DMS79 treated with DMSO at 0.1 percent for 48 hours (cell line): ENCODE measurements at regions not wholly inside any gene's neighbourhood (a gene's known extent, or its start where the extent isn't known, plus 50 kb on each side); places are given as distances from the start of the nearest gene placed in this dataset.

Experiments used
- DNase-seq: peaks from one replicate; lab custom pipeline; 2025; lab: John Stamatoyannopoulos, UW

GRCh38 chr6:99073223-99073622, 125.5 kb upstream of the FBXL4 start:
- no peak for DNase-seq

DNA sequence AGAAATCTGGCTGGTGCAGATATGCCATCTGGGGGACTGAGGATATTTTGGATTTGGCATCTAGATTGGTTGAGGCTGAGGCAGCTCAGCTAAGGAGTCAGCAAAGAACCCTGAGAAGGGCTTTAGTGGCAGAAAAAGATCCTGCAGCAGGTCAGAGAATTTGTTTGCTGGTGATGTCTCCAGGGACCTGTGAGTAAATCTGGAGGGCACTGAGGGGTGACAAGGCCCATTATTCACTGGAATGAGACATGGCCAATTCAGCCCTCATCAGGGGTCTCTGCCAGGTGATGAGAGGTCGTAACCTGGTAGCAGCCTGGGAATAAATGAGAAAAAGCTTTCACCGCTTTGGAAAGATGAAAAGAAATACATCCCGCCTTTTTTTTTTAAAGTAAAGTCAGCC, 118.3 kb upstream of the FBXL4 start:
- DNase-seq, result peak; percentile 4

- DNase-seq, result no peak
Observed at GRCh38 chr6:99064834-99065233, 117.1 kb upstream of the FBXL4 start.

DNA sequence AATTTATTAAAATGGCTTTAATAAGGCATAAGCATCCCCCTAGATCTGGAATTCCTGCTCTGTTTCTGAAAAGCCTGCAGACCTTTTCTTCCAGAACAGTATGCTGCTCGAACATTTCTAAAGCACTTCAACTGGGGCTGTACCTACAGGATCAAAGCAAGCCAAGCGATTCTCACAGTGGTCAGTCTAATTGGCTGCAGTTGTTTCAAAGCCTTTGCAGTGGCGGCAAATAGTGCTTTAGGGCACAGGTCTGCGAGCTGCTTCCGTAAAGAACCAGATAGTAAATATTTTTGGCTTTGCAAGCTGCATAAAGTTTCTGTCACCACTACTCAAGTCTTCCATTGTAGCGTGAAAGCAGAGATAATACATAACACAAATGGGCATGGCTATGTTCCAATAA, 88.9 kb upstream of the FBXL4 start:
- DNase-seq, result no peak

- DNase-seq, result no peak
Observed at GRCh38 chr6:99032396-99032795, 84.7 kb upstream of the FBXL4 start.

GRCh38 chr6:99031957-99032356, 84.2 kb upstream of the FBXL4 start:
- no peak for DNase-seq

DNA sequence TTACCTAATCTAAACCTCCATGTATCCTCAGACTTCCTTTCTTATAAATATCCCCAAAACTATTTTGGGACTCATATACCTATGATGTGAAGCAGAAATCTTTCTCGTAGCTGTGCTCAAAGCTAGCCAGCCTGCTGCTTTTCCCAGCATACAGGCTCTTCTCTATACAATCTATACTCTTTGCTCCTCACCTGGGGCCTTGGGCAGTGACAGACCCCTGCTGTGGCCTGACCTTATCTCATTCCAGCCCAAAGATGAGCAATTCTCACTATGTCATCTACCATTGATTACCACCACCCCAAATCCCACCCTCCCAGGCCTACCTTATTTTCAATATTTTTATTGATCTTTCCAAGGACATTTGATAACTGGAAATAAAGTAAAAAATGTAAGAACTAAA, 83.2 kb upstream of the FBXL4 start:
- no peak for DNase-seq

DNA sequence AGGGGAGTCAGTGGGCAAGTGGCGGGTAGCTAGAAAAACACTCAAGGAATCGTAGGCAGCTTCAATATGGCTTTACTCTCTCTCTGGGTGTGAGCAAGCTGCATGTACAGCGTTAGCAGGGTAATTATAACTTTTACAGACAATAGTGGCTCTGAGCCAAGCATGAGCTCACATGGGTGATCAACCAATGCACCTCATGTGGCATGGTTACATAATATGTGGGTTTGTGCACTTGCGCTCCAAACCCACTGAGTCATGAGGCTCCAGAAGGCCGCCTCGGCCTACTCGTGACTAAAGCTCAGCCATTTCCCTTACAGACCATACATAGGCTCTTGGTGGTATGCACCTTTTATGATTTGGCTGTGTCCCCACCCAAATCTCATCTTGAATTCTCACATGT, 78.4 kb upstream of the FBXL4 start:
- DNase-seq, result no peak

GRCh38 chr6:99024089-99024488, 76.3 kb upstream of the FBXL4 start:
- no peak for DNase-seq

DNA sequence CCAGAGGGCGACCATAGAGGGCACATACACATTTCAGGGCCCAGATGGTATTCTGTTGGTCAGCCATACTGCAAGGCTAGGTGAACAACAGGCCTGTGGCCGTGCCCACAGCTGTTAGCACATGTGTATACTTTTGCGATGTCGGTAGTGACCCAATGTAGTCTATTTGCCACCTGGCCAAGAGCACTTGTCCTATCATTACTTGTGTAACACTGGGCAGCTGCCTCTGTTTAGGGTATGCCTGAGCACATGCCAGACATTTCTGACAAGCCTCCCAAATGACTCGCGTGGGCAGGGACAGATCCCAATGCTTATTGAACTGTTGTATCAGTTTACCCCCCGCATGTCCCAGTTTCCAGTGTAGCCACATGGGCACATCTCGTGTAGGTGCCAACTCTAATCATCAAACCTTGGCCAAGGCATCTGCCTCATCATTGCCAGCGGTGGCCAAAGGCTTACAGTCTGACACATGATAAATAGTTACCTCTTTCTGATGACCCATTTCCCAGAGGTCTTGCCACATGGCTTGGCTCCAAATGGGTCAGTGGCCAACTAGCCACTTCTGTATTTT, 74.4 kb upstream of the FBXL4 start:
- DNase-seq, result no peak

DNA sequence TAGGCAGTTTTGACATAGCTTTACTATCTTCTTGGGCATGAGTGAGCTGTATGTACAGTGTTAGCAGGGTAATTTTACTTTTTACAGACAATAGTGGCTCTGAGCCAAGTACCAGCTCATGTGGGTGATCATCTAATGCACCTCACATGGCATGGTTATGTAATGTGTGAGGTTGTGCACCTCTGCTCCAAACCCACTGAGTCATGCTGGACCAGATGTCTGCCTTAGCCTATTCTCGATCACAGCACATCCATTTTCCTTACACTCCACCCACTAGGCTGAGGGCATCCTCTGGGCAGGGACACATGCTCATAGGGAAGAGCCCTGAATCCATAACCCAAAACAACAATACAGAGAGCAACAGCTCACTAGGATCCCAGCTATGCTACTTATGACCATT, 71.6 kb upstream of the FBXL4 start:
- no peak for DNase-seq

DNA sequence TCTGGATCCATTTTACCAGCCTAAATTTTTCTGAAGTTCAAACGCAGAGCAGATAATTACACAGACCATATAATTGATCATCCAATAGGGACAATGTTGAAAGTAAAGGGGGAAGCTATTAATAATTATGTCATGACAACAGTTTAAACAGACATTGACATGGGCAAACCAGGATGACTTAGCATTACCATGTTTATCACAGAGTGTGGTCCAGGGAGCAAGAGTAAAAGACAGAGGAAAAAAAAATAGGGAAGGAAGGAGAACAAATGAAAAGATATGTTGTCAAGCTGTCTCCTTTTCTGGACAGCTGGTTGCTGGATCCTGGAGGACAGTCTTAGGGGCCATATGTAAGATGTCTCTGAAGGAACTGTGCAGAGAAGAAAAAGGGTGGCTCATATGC, 69.4 kb upstream of the FBXL4 start:
- no peak for DNase-seq

GRCh38 chr6:99016355-99016754, 68.6 kb upstream of the FBXL4 start:
- DNase-seq, result no peak

DNA sequence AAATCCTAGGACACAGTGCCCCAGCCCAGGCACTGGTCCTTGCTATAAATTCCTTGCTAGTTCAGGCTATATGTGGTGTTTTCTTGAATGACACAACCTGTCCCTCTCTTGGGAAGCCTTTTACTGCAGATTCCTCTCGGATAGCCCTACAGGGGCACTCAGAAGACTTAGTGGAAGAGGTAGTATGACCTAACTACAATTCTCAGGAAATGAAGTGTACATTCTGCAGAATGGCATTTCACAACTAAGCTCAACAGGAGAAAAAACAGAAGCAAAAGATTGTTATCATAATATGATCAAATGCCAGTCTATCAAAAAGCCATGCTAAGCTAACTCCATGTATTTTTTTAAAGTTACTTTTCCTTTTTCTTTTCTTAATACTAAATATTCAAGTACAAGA, 66.3 kb upstream of the FBXL4 start:
- DNase-seq, result no peak

GRCh38 chr6:99013661-99014060, 65.9 kb upstream of the FBXL4 start:
- DNase-seq, result no peak

DNA sequence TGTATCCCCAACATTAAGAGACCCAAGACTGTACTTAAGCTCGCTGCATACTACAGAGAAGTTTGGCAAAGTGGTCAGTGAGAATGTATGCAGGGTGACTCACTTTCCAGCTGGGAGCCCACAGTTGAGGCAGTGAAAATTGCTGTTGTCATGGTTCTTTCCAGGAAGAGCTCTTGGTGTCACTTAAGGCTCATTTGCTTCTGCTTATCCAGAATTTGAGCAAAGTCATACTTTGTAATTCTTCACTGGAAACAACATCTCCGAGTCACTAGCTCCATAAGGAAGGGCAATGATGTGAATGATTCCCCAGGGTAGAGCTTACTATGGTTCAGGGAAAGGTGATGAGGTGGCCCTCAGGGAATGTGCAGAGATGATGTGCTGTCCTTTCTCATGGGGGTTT, 65.4 kb upstream of the FBXL4 start:
- no peak for DNase-seq

DNA sequence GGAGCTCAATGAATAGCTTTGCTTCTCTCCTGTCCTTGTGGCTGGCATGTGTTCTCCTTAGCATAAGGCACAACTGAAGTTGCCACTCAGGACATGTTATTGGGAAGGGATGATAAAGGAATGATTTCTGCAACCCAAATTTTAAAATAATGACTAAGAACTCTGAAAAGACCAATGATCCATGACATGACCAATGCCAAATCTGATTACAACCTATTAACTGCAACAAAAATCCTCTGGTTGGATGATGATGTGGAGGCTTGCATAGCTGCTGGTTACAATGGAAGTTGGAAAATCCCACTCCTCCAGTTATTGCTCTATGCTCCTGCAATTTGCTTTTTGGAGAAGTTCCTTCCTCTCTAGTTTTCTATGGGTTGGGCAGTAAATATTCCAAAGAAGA, 63.4 kb upstream of the FBXL4 start:
- DNase-seq, result no peak

DNA sequence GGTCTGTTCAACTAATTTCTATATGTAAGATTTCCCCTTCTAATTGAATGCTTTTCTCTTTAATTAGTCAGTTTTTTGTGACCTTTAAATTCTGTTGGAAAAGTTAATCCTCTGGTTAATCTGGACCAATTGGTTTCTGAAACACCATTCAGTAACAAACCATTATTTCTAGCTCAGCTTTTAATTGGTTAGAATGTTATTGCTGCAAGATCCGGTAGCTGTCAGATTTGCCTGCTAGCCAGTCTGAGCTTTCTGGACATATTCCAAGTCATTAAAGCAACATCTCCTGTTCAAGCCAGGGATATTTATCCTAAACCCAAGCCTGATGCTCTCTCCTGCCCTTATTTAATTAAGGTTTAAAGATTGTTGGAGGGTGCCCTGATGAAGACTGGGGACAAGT, 55.1 kb upstream of the FBXL4 start:
- peak; percentile 10 for DNase-seq

GRCh38 chr6:98998103-98998502, 50.4 kb upstream of the FBXL4 start:
- no peak for DNase-seq
